Lung (tissue), 12 donors: ENCODE measurements at regions not wholly inside any gene's neighbourhood (a gene's known extent, or its start where the extent isn't known, plus 50 kb on each side); places are given as distances from the start of the nearest gene placed in this dataset. TPM values are rescaled to one million over a fixed set of nuclear protein-coding genes. Genes with fewer than 3 reads are reported as not detected.

ENCODE experiments used
- ATAC-seq: fragments of 200-7000 bp; cut with Tn5 transposase; one replicate; pipeline ENCODE4 v1.9.1; 2020; ENCODE audit warnings: moderate number of reproducible peaks; ENCODE audit not compliant: insufficient read depth, low FRiP score
- DNase-seq, 3 donors: peaks; one replicate each; pipeline ENCODE4 v3.0.0-alpha.2; 2013 to 2017
- H3K27ac ChIP-seq, 2 donors: one replicate each; pipeline ENCODE4 v1.5.1; 2013; ENCODE audit warnings: mild to moderate bottlenecking in 2 of 2, moderate library complexity in 2 of 2, control low read depth in 1 of 2, inconsistent platforms in 1 of 2, low read depth in 1 of 2, low read length in 1 of 2
- H3K27me3 ChIP-seq, 3 donors: one replicate each; pipeline ENCODE4 v1.5.1; 2013; ENCODE audit warnings: low read length in 2 of 3; ENCODE audit not compliant: control insufficient read depth in 3 of 3, insufficient read depth in 3 of 3
- H3K36me3 ChIP-seq, 4 donors: one replicate each; pipeline ENCODE4 v1.5.1; 2013; ENCODE audit warnings: low read length in 4 of 4, mild to moderate bottlenecking in 1 of 4, moderate library complexity in 1 of 4; ENCODE audit not compliant: control insufficient read depth in 4 of 4, insufficient read depth in 4 of 4
- H3K4me1 ChIP-seq, 5 donors: one replicate each; pipeline ENCODE4 v1.5.1; 2013; ENCODE audit warnings: low read length in 5 of 5, mild to moderate bottlenecking in 2 of 5, moderate library complexity in 1 of 5; ENCODE audit not compliant: control insufficient read depth in 5 of 5, insufficient read depth in 5 of 5
- H3K4me3 ChIP-seq: one replicate; pipeline ENCODE4 v1.5.1; 2013; ENCODE audit warnings: mild to moderate bottlenecking, control low read depth, moderate library complexity
- H3K9ac ChIP-seq, 2 donors: one replicate each; pipeline ENCODE4 v1.5.1; 2013; ENCODE audit warnings: low read length in 2 of 2, control low read depth in 1 of 2; ENCODE audit not compliant: insufficient read depth in 1 of 2
- H3K9me3 ChIP-seq, 4 donors: one replicate each; pipeline ENCODE4 v1.5.1; 2013; ENCODE audit warnings: low read length in 3 of 4, mild to moderate bottlenecking in 1 of 4, moderate library complexity in 1 of 4; ENCODE audit not compliant: control insufficient read depth in 4 of 4, insufficient read depth in 3 of 4
- WGBS, 2 donors: extraction: QIAGEN DNeasy Blood & Tissue Kit; methylation state at CpG; one replicate each; pipeline ENCODE4 v1.1.7; 2013; 5-methylcytosine and 5-hydroxymethylcytosine counted together
- small RNA-seq: library from RNA; depleted of rRNA; stranded (forward); fragments of <200 nt; gene quantifications from one replicate; pipeline ENCODE3, GENCODE V24; 2014; ENCODE audit warnings: low replicate concordance
- TF ChIP-seq, protein P1 (sequence below): IDR thresholded peaks from 2 replicates; pipeline ENCODE4 v1.5.1; 2012; ENCODE audit warnings: mild to moderate bottlenecking; ENCODE audit errors: control extremely low read depth, extremely low read depth
- donor health status: control.
- donor health status: control.
- donor health status: Bipolar disorder and iron deficiency.
- donor health status: healthy.
- donor health status: DM: yes; HTN: yes; CAD: no.

GRCh38 chr18:76545433-76546087 is 50.5 kb upstream of the ZNF516 start:
- no peak for ATAC-seq
- DNase-seq, result no peak
- H3K27ac ChIP-seq, result peak overlapping the region in 1 of 2 donors; percentile 81

DNA sequence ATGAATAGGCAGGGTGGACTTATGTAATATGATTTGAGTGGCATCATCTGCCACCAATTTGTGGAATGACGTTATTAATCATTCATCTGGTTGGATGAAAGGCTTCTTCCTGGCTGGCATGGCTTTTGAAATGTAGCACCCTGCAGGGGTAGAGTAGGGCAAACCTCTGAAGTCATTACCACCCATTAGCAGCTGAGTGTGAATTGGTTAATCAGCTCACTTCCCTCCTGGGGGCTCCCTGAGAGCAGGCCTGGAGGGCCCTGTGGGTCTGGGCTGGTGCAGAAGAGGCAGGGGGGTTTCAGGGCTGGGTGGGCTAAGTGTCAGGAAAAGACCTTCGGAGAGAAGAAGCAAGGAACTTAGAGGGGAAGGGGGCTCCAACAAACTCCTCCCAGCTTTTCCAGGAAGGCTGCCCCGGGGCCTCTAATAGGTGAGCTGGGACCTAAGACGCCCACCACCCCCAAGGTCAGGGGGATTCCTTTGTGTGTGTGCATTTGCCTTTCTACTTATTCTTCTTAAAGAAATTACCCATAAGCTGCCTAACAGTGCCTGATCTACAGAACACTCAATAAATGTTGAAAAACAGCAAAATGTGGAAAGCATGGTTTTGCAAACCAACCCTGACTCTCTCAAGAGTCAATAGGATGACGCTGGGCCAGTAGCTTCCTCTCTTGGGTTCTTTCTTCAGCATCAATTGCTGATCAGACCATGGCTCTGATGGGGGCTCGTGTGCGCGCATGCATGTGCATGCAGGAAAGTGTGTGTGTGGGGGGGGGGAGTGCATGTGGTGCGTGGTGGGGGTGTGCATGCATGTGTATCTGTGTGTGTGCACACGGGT is 49.7 kb upstream of the ZNF516 start:
- H3K27ac ChIP-seq, result no peak overlapping the region
- 53 to 82% methylated on average over 10 of the region's 10 CpGs for WGBS, 2 donors

More at GRCh38 chr18:76545433-76546087, 50.5 kb upstream of the ZNF516 start:
- H3K9ac ChIP-seq, result no peak overlapping the region
- H3K4me1 ChIP-seq, result peaks cover 0 to 25% (median 4%) of the 10 kb centered on the region in 5 donors
- H3K4me3 ChIP-seq, result no peak overlapping the region
- TF ChIP-seq, protein P1, sequence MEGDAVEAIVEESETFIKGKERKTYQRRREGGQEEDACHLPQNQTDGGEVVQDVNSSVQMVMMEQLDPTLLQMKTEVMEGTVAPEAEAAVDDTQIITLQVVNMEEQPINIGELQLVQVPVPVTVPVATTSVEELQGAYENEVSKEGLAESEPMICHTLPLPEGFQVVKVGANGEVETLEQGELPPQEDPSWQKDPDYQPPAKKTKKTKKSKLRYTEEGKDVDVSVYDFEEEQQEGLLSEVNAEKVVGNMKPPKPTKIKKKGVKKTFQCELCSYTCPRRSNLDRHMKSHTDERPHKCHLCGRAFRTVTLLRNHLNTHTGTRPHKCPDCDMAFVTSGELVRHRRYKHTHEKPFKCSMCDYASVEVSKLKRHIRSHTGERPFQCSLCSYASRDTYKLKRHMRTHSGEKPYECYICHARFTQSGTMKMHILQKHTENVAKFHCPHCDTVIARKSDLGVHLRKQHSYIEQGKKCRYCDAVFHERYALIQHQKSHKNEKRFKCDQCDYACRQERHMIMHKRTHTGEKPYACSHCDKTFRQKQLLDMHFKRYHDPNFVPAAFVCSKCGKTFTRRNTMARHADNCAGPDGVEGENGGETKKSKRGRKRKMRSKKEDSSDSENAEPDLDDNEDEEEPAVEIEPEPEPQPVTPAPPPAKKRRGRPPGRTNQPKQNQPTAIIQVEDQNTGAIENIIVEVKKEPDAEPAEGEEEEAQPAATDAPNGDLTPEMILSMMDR, result no peak
- H3K9me3 ChIP-seq, result peaks cover 0 to 1% (median 0%) of the 10 kb centered on the region in 4 donors
- no peaks in the 10 kb centered on the region for H3K36me3 ChIP-seq
- WGBS, 2 donors, result 36 to 72% methylated on average over 14 of the region's 14 CpGs
- no peaks in the 10 kb centered on the region for H3K27me3 ChIP-seq

More for the DNA sequence above, 49.7 kb upstream of the ZNF516 start:
- TF ChIP-seq, protein P1, result no peak
- H3K9me3 ChIP-seq, result peaks cover 0 to 1% (median 0%) of the 10 kb centered on the region in 4 donors
- H3K9ac ChIP-seq, result no peak overlapping the region
- no peak for DNase-seq
- peaks cover 0 to 25% (median 4%) of the 10 kb centered on the region in 5 donors for H3K4me1 ChIP-seq
- H3K4me3 ChIP-seq, result no peak overlapping the region
- H3K27me3 ChIP-seq, result no peaks in the 10 kb centered on the region
- H3K36me3 ChIP-seq, result no peaks in the 10 kb centered on the region
- no peak for ATAC-seq

Small RNA genes lying in the stretch of these regions (small RNA-seq; reads per million reads assigned to genes)
- gene AC139085.1, result not detected
